NCI-H524 (cell line): ENCODE measurements at regions not wholly inside any gene's neighbourhood (a gene's known extent, or its start where the extent isn't known, plus 50 kb on each side); places are given as distances from the start of the nearest gene placed in this dataset.
"Not testable (repeated sequence)": the region's sequence is repeated elsewhere in the genome, so short reads cannot be mapped to it uniquely, and the experiment has no call there.

Source experiments
- DNase-seq, 2 experiments: peaks; one replicate each; lab custom pipeline; 2025; lab: John Stamatoyannopoulos, UW

- DNase-seq, result peak; percentile 7 to 40
Observed at GRCh38 chr2:234564699-234565098, 67.8 kb upstream of the ARL4C start.

DNA sequence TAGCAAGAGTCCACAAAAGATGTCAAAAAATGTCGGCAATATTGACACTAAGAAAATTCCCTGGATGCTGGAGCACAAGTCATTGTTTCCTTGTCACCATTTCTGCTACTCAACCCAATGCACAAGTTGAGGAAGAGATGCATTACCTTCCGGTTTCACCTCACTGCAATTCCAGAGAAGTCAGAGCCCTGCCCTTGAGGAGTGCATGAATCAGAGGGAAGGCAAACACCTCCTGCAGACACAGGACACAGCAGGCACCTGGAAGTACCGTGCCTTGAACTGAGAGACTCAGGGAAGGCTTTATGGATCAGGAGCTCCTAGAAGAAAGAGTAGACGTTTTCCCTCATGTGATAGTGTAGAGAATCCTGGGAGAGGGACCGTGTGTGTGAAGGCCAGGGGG, 62.7 kb upstream of the ARL4C start:
- DNase-seq, result no peak

DNA sequence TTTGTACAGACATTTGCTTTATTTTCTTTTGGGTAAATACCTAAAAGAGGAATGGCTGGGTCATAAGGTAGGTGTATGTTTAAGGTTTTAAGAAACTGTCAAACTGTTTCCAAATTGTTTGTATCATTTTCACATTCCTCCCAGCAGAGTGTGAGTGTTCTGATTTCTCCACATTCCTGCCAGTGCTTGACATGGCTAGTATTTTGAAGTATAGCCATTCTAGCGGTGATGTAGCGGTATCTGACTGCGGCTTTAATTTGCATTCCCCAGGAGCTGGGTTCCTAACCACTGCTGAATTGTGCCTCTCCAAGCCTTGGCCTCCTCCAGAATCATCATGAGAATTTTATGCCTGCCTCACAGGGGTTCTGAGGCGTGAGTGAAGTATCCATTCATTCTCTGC, 61.8 kb upstream of the ARL4C start:
- no peak for DNase-seq

DNA sequence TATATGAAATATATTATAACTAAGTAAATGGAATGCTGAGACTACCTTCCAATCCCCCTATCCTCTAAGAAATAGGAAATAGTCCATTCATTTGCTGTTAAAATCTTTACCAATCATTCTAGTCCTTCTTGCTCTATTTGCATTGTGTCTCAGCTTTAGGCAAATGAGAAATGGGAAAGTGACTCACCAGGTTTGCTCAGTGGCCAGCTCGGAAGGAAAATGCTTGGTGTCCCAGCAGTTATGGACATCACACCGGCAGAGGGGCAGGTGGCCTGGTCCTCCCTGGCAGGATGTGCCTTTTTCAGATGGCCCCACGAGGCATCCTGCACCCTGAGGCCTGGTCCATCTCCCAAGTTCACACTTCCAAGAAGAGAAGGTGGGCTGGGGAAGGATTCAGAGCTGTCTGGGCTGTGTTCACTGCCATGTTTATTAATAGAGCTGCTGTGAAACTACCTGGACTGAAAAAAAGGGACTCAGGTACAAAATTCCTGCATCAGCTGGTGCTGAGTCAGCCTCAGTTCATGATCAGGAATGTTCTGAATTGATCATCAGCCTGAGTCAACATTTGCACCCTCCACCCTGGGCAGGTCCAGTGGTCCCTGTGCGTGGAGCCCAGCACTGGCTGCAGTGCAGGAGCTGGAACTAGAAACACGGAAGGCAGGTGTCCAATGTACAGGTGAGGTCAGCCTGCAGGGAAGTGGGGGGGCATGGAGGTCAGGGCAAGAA, 60.1 kb upstream of the ARL4C start:
- no peak for DNase-seq

DNA sequence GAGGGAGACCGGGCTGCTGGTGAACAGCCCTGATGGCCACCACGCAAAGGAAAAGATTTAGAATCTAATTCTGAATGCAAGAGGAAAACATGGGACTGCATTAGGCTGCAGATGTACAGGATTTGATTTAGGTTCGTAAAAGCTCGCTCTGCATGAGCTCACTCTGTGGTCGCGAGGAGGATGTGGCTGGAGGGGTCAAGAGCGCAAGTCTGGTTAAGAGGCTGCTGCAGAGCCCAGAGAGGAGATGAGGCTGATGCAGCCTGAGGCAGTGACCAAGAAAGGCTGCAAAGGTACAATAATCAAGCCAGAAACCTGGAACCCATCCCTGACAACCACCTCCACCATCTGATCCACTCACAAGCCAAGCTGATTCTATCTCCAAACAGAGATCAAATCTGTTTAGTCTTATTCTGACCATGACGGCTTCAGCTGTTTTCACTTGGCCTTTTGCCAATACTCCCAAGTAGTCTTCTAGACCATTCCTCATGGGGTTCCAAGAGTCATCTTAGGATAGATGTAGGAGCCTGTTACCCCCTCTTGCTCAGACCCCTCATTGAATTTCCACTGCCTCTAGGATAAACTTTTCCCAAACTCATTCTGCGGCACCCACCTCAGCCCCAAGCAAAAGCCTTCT, 58.9 kb upstream of the ARL4C start:
- no peak for DNase-seq

DNA sequence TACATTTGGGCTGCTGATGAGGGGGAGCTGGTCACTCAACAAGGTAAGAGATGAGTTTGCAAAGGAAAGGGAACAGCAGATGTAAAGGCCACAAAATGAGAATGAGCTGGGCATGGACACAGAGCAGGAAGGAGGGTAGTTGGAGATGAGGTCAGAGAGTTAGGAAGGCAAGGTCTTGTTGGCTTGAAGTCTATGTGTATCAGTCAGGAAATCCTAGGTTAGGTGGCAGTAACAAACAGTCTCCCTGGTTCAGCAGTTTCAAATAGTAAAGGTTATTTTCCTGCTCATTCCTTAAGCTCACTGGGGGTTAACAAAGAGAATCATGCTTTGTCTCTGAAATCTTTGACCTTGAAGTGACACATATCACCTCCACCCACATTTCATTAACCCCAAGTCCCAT, 58.3 kb upstream of the ARL4C start:
- no peak for DNase-seq

GRCh38 chr2:234553223-234553622, 56.3 kb upstream of the ARL4C start:
- not testable (repeated sequence) for DNase-seq

GRCh38 chr2:234550511-234551107, 53.7 kb upstream of the ARL4C start:
- peak; percentile 52 to 67 for DNase-seq

GRCh38 chr2:234550056-234550455, 53.2 kb upstream of the ARL4C start:
- DNase-seq, result no peak

DNA sequence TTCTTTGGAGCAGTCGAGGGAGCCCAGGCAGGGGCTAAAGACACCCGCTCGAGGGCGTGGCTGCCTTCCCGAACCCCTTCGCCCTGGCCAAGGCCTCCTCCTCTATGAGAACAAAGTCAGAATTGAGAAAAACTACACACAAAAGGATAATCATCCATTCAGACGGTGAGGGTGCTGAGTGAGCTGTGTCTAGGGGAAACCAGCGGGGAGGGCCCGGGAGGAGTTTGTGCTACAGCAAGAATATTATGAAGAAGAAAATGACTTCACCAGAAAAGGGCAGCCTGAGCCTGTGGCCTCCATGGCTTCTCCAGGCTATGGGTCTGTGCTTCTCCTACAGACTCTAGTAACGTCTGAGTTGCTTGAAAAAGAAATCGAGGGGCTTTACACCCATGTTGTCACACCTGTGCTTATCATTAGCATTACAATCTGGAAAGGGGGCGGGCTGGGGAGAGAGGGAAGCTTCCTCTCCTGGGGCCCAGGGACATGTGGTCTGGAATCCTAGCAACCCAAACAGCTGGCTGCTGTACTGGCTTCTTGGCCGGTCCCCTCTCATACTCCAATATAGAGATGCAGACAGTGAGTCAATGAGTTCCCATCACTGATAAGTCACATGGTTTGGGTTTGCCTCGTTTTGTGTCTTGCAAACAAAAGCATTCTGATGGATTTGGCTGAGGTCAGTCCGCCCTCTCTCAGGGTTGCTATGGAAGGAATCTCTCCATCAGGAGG, 52.0 kb upstream of the ARL4C start:
- peak in 1 of 2 experiments; percentile 11 for DNase-seq

- no peak for DNase-seq
Observed at GRCh38 chr2:234546770-234547169, 49.9 kb upstream of the ARL4C start.
